ENCODE measurements at regions not wholly inside any gene's neighbourhood (a gene's known extent, or its start where the extent isn't known, plus 50 kb on each side); places are given as distances from the start of the nearest gene placed in this dataset.
"Not testable (repeated sequence)": the region's sequence is repeated elsewhere in the genome, so short reads cannot be mapped to it uniquely, and the experiment has no call there.

- no peak for DNase-seq
- Histone ChIP-seq H3K27me3 (ENCODE audit: control insufficient read depth, insufficient read depth, low read length) (no peaks in the 10 kb centered on the region), H3K4me3 (ENCODE audit: insufficient read depth, low read depth, low read length) (no peak overlapping the region), H3K36me3 (replicated peaks; ENCODE audit: control insufficient read depth, insufficient read depth, low read length) (no peaks in the 10 kb centered on the region)
These were observed 698.1 kb downstream of the SI start for GRCh38 chr3:164380156-164380555.

DNA sequence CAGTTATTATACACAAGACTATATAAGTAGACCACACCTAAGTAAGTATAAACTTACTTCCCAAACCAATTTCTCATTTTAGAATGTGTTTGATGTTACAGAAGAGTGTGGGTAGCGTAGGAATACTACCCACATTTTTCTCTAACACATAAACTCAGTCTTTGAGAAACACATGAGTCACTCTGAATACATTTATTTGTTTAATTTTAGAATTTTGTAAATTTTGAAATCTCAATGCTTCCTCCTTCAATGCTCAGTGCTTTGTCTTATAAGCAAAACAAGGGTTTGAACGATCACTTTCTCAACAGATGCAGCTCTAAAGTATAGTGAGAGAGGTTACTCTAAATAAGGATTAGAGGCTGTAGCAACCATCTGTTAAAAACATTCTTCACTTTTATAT lies 700.8 kb downstream of the SI start:
- Histone ChIP-seq H3K36me3 (replicated peaks; ENCODE audit: control insufficient read depth, insufficient read depth, low read length) (no peaks in the 10 kb centered on the region), H3K4me3 (ENCODE audit: insufficient read depth, low read depth, low read length) (no peak overlapping the region), H3K27me3 (ENCODE audit: control insufficient read depth, insufficient read depth, low read length) (no peaks in the 10 kb centered on the region)
- DNase-seq = no peak

- no peak for DNase-seq
- Histone ChIP-seq H3K4me3 (ENCODE audit: insufficient read depth, low read depth, low read length) (no peak overlapping the region), H3K36me3 (replicated peaks; ENCODE audit: control insufficient read depth, insufficient read depth, low read length) (no peaks in the 10 kb centered on the region), H3K27me3 (ENCODE audit: control insufficient read depth, insufficient read depth, low read length) (no peaks in the 10 kb centered on the region)
These were observed 702.3 kb downstream of the SI start for GRCh38 chr3:164375995-164376394.

DNA sequence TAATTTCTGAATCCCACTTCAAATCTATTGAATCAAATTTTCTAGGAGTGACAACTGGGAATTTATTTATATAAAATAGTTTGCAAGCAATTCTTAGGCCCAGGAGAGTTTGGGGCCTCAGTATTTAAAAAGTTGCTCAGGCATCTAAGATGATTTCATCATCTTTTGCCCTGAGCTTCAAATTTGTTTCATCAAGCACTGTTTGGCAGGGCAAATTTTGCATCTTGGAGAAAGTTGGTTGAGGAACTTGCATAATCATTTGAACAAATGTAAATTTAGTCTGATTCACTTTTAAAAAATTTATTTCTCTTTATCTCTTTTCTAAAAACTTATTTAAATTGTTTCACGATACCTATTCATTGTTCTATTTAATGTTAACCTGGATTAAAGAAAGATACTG lies 702.8 kb downstream of the SI start:
- DNase-seq = no peak
- H3K4me3 ChIP-seq (ENCODE audit: insufficient read depth, low read depth, low read length) = no peak overlapping the region
- no peaks in the 10 kb centered on the region for H3K27me3 ChIP-seq (ENCODE audit: control insufficient read depth, insufficient read depth, low read length)
- H3K36me3 ChIP-seq (replicated peaks; ENCODE audit: control insufficient read depth, insufficient read depth, low read length) = no peaks in the 10 kb centered on the region

DNA sequence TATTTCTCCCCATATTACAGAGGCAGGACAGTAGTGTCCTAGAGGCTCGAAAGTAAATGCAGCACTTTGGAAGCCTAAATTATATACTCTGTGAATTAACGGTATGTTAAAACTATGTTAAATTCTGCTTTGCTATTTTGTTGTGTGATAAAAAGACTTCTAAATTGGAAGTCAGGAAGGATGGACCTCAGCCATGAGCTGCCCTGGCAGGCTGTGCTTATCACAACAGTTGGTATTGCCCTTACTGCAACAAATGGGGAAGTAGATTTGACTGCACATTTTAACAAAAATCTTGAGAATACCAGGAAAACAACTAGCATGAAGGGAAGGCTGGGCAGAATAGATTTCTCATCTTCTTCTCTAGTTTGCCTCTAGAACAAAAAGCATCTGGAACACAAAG lies 706.6 kb downstream of the SI start:
- Histone ChIP-seq H3K36me3 (replicated peaks; ENCODE audit: control insufficient read depth, insufficient read depth, low read length) (no peaks in the 10 kb centered on the region), H3K4me3 (ENCODE audit: insufficient read depth, low read depth, low read length) (no peak overlapping the region), H3K27me3 (ENCODE audit: control insufficient read depth, insufficient read depth, low read length) (no peaks in the 10 kb centered on the region)
- no peak for DNase-seq

GRCh38 chr3:164370970-164371369 lies 707.3 kb downstream of the SI start:
- Histone ChIP-seq H3K27me3 (ENCODE audit: control insufficient read depth, insufficient read depth, low read length) (no peaks in the 10 kb centered on the region), H3K36me3 (replicated peaks; ENCODE audit: control insufficient read depth, insufficient read depth, low read length) (no peaks in the 10 kb centered on the region), H3K4me3 (ENCODE audit: insufficient read depth, low read depth, low read length) (no peak overlapping the region)
- DNase-seq = no peak

DNA sequence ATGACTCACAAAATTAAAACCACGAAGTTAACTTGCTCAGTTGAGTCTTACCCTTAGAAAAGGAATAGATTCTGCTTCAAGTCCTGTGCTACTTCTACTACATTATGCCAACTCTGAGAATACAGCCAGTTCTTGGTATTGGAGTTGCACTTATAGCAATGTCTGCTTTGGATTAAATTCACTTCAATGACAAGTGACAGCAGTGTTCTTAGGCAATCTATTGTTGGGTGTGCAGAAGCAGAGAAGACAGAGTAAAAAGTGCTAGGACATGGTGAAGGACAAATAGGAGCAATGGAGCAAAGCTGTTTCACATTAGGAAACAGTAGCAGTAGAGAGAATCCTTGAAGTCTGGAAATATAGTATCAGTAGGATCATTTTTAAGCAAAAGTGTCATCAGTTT lies 713.1 kb downstream of the SI start:
- Histone ChIP-seq H3K27me3 (ENCODE audit: control insufficient read depth, insufficient read depth, low read length) (no peaks in the 10 kb centered on the region), H3K36me3 (replicated peaks; ENCODE audit: control insufficient read depth, insufficient read depth, low read length) (no peaks in the 10 kb centered on the region), H3K4me3 (ENCODE audit: insufficient read depth, low read depth, low read length) (no peak overlapping the region)
- DNase-seq = no peak

GRCh38 chr3:164364111-164364510 lies 714.2 kb downstream of the SI start:
- Histone ChIP-seq H3K4me3 (ENCODE audit: insufficient read depth, low read depth, low read length) (no peak overlapping the region), H3K36me3 (replicated peaks; ENCODE audit: control insufficient read depth, insufficient read depth, low read length) (no peaks in the 10 kb centered on the region), H3K27me3 (ENCODE audit: control insufficient read depth, insufficient read depth, low read length) (no peaks in the 10 kb centered on the region)
- no peak for DNase-seq

- no peak overlapping the region for H3K4me3 ChIP-seq (ENCODE audit: insufficient read depth, low read depth, low read length)
- no peak for DNase-seq
- no peaks in the 10 kb centered on the region for H3K27me3 ChIP-seq (ENCODE audit: control insufficient read depth, insufficient read depth, low read length)
- H3K36me3 ChIP-seq (replicated peaks; ENCODE audit: control insufficient read depth, insufficient read depth, low read length) = no peaks in the 10 kb centered on the region
These were observed 717.4 kb downstream of the SI start for GRCh38 chr3:164360738-164361406.

DNA sequence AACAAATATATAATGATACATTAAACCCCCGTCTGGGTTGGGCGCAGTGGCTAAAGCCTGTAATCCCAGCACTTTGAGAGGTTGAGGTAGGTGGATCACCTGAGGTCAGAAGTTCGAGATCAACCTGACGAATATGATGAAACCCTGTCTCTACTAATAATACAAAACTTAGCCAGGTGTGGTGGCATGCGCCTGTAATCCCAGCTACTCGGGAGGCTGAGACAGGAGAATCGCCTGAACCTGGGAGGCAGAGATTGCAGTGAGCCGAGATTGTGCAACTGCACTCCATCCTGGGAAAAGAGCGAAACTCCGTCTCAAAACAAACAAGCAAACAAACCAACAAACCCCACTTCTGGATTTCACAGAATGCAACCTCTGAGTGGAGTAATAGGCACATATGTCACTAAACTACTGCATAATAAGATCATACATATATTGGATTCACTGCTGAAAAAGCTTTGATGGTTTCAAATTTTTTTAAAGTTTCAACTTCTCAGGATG lies 718.2 kb downstream of the SI start:
- Histone ChIP-seq H3K36me3 (replicated peaks; ENCODE audit: control insufficient read depth, insufficient read depth, low read length) (no peaks in the 10 kb centered on the region), H3K4me3 (ENCODE audit: insufficient read depth, low read depth, low read length) (no peak overlapping the region), H3K27me3 (ENCODE audit: control insufficient read depth, insufficient read depth, low read length) (no peaks in the 10 kb centered on the region)
- DNase-seq = no peak

GRCh38 chr3:164352991-164353390 lies 725.3 kb downstream of the SI start:
- no peak for DNase-seq
- H3K27me3 ChIP-seq (ENCODE audit: control insufficient read depth, insufficient read depth, low read length) = no peaks in the 10 kb centered on the region
- H3K36me3 ChIP-seq (replicated peaks; ENCODE audit: control insufficient read depth, insufficient read depth, low read length) = no peaks in the 10 kb centered on the region
- no peak overlapping the region for H3K4me3 ChIP-seq (ENCODE audit: insufficient read depth, low read depth, low read length)

DNA sequence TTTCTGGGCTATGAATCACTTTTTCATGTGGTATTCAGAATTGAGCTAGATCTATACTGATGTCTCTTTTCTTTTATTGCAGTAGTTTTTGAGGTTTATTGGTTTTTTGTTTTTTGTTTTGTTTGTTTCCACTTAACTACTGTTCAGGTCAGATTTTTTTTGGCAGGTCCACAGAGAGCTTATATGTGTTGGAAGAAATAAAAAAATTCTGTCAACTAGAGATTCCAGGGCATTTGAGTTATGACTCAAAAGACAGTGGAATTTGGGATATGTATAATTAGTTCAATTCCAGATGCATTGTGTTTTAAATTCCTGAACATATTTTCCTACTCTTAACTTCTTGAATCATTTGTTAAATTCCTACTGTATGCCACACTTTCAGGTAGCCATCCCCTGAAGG lies 727.2 kb downstream of the SI start:
- no peak overlapping the region for H3K4me3 ChIP-seq (ENCODE audit: insufficient read depth, low read depth, low read length)
- H3K27me3 ChIP-seq (ENCODE audit: control insufficient read depth, insufficient read depth, low read length) = no peaks in the 10 kb centered on the region
- DNase-seq = no peak
- no peaks in the 10 kb centered on the region for H3K36me3 ChIP-seq (replicated peaks; ENCODE audit: control insufficient read depth, insufficient read depth, low read length)

DNA sequence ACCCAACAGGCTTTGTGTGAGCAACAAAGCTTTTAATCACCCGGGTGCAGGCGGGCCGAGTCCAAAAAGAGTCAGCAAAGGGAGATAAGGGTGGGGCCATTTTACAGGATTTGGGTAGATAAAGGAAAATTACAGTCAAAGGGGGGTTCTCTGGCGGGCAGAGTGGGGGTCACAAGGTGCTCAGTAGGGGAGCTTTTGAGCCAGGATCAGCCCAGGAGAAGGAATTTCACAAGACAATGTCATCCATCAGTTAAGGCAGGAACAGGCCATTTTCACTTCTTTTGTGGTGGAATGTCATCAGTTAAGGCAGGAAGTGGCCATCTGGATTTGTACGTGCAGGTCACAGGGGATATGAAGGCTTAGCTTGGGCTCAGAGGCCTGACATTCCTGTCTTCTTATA lies 736.1 kb downstream of the SI start:
- not testable (repeated sequence) for H3K4me3 ChIP-seq (ENCODE audit: insufficient read depth, low read depth, low read length); DNase-seq; H3K27me3 ChIP-seq (ENCODE audit: control insufficient read depth, insufficient read depth, low read length); H3K36me3 ChIP-seq (replicated peaks; ENCODE audit: control insufficient read depth, insufficient read depth, low read length)

- H3K4me3 ChIP-seq (ENCODE audit: insufficient read depth, low read depth, low read length) = peak overlapping the region; percentile 60; the same call in 1 of the 2 replicates
- no peak for DNase-seq
- H3K27me3 ChIP-seq (ENCODE audit: control insufficient read depth, insufficient read depth, low read length) = no peaks in the 10 kb centered on the region
- H3K36me3 ChIP-seq (replicated peaks; ENCODE audit: control insufficient read depth, insufficient read depth, low read length) = no peaks in the 10 kb centered on the region
These were observed 737.2 kb downstream of the SI start for GRCh38 chr3:164341086-164341485.

DNA sequence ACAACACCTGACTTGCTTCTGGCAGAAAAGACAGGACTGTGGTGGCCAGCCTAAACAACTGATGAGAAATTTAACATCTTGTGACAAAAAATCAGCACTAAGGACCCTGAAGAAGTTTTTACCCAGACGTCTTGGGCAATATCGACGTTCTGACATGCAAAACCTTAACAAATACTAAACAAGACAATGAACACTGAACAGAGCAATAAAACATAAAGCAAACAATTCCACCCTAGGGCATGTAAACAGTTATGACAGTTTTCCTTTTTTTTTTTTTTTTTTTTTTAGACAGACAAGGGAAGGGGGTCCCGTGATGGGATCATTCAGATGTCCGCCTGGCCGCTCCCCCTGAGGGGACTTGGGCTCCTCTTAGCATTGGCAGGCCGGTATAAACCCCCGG lies 738.0 kb downstream of the SI start:
- DNase-seq = no peak
- H3K27me3 ChIP-seq (ENCODE audit: control insufficient read depth, insufficient read depth, low read length) = no peaks in the 10 kb centered on the region
- peak overlapping the region; percentile 60; the same call in 1 of the 2 replicates for H3K4me3 ChIP-seq (ENCODE audit: insufficient read depth, low read depth, low read length)
- no peaks in the 10 kb centered on the region for H3K36me3 ChIP-seq (replicated peaks; ENCODE audit: control insufficient read depth, insufficient read depth, low read length)
